HG03108 (cell line): ENCODE measurements at regions not wholly inside any gene's neighbourhood (a gene's known extent, or its start where the extent isn't known, plus 50 kb on each side); places are given as distances from the start of the nearest gene placed in this dataset.

Experiments used
- ATAC-seq: cut with Tn5 transposase; IDR thresholded peaks from one replicate; pipeline ENCODE4 v1.9.1; 2021; ENCODE audit warnings: moderate library complexity; ENCODE audit not compliant: unreplicated experiment

- no peak for ATAC-seq
Observed at GRCh38 chr10:78357141-78358063, 323.7 kb downstream of the RPS24 start.

GRCh38 chr10:78358351-78358750, 324.7 kb downstream of the RPS24 start:
- no peak for ATAC-seq

- no peak for ATAC-seq
Observed at GRCh38 chr10:78358982-78359381, 325.3 kb downstream of the RPS24 start.

GRCh38 chr10:78359640-78360091, 326.0 kb downstream of the RPS24 start:
- ATAC-seq: no peak

- ATAC-seq: no peak
Observed at GRCh38 chr10:78360284-78360683, 326.6 kb downstream of the RPS24 start.

GRCh38 chr10:78361031-78361430, 327.4 kb downstream of the RPS24 start:
- ATAC-seq: no peak

GRCh38 chr10:78362406-78363022, 328.9 kb downstream of the RPS24 start:
- ATAC-seq: no peak

- ATAC-seq: no peak
Observed at GRCh38 chr10:78363190-78363589, 329.5 kb downstream of the RPS24 start.

- no peak for ATAC-seq
Observed at GRCh38 chr10:78365694-78366093, 332.0 kb downstream of the RPS24 start.

- no peak for ATAC-seq
Observed at GRCh38 chr10:78366663-78367411, 333.2 kb downstream of the RPS24 start.

- ATAC-seq: no peak
Observed at GRCh38 chr10:78367751-78368150, 334.1 kb downstream of the RPS24 start.

GRCh38 chr10:78371136-78371535, 337.5 kb downstream of the RPS24 start:
- no peak for ATAC-seq

- no peak for ATAC-seq
Observed at GRCh38 chr10:78372806-78373205, 339.1 kb downstream of the RPS24 start.

GRCh38 chr10:78374331-78375028, 340.8 kb downstream of the RPS24 start:
- ATAC-seq: no peak

GRCh38 chr10:78375854-78376785, 342.5 kb downstream of the RPS24 start:
- no peak for ATAC-seq

- ATAC-seq: no peak
Observed at GRCh38 chr10:78377356-78377755, 343.7 kb downstream of the RPS24 start.

- ATAC-seq: no peak
Observed at GRCh38 chr10:78378192-78378591, 344.5 kb downstream of the RPS24 start.

- ATAC-seq: no peak
Observed at GRCh38 chr10:78381107-78381506, 347.4 kb downstream of the RPS24 start.

GRCh38 chr10:78382047-78382446, 348.4 kb downstream of the RPS24 start:
- ATAC-seq: no peak

GRCh38 chr10:78382772-78383171, 349.1 kb downstream of the RPS24 start:
- no peak for ATAC-seq
